GM19240 (cell line): ENCODE measurements at regions not wholly inside any gene's neighbourhood (a gene's known extent, or its start where the extent isn't known, plus 50 kb on each side); places are given as distances from the start of the nearest gene placed in this dataset.
"Not testable (repeated sequence)": the region's sequence is repeated elsewhere in the genome, so short reads cannot be mapped to it uniquely, and the experiment has no call there.

Experiments used
- DNase-seq: peaks from one replicate; pipeline ENCODE4 v3.0.0; 2011; ENCODE audit warnings: low spot score; ENCODE audit not compliant: insufficient read length

- DNase-seq: not testable (repeated sequence)
Measured at GRCh38 chr5:104546871-104547270, 984.3 kb upstream of the NUDT12 start.

GRCh38 chr5:104541141-104541785, 978.7 kb upstream of the NUDT12 start:
- no peak for DNase-seq

- no peak for DNase-seq
Measured at GRCh38 chr5:104540448-104540847, 977.9 kb upstream of the NUDT12 start.

- no peak for DNase-seq
Measured at GRCh38 chr5:104539618-104540350, 977.2 kb upstream of the NUDT12 start.

- no peak for DNase-seq
Measured at GRCh38 chr5:104538734-104539133, 976.1 kb upstream of the NUDT12 start.

- no peak for DNase-seq
Measured at GRCh38 chr5:104533498-104533897, 970.9 kb upstream of the NUDT12 start.

- no peak for DNase-seq
Measured at GRCh38 chr5:104526866-104527265, 964.3 kb upstream of the NUDT12 start.

- no peak for DNase-seq
Measured at GRCh38 chr5:104513640-104514072, 951.1 kb upstream of the NUDT12 start.

- no peak for DNase-seq
Measured at GRCh38 chr5:104513121-104513602, 950.6 kb upstream of the NUDT12 start.

GRCh38 chr5:104512063-104512825, 949.7 kb upstream of the NUDT12 start:
- DNase-seq: no peak

- no peak for DNase-seq
Measured at GRCh38 chr5:104498281-104498680, 935.7 kb upstream of the NUDT12 start.

- no peak for DNase-seq
Measured at GRCh38 chr5:104494083-104494482, 931.5 kb upstream of the NUDT12 start.

GRCh38 chr5:104472811-104473210, 910.2 kb upstream of the NUDT12 start:
- DNase-seq: no peak

- DNase-seq: no peak
Measured at GRCh38 chr5:104456122-104456521, 893.5 kb upstream of the NUDT12 start.

- DNase-seq: no peak
Measured at GRCh38 chr5:104452550-104452949, 890.0 kb upstream of the NUDT12 start.

- not testable (repeated sequence) for DNase-seq
Measured at GRCh38 chr5:104451911-104452310, 889.3 kb upstream of the NUDT12 start.

- DNase-seq: no peak
Measured at GRCh38 chr5:104444656-104445055, 882.1 kb upstream of the NUDT12 start.

GRCh38 chr5:104443706-104444105, 881.1 kb upstream of the NUDT12 start:
- no peak for DNase-seq

GRCh38 chr5:104431981-104432380, 869.4 kb upstream of the NUDT12 start:
- no peak for DNase-seq

GRCh38 chr5:104431002-104431620, 868.5 kb upstream of the NUDT12 start:
- DNase-seq: no peak

- no peak for DNase-seq
Measured at GRCh38 chr5:104429911-104430310, 867.3 kb upstream of the NUDT12 start.

- no peak for DNase-seq
Measured at GRCh38 chr5:104421431-104421830, 858.8 kb upstream of the NUDT12 start.
